WTC11 (cell line): ENCODE measurements at regions not wholly inside any gene's neighbourhood (a gene's known extent, or its start where the extent isn't known, plus 50 kb on each side); places are given as distances from the start of the nearest gene placed in this dataset.

ENCODE experiments used
- ATAC-seq: fragments of 200-7000 bp; cut with Tn5 transposase; 2 replicates; pipeline ENCODE4 v1.10.0; 2021; ENCODE audit warnings: mild to moderate bottlenecking, moderate library complexity
- CTCF ChIA-PET: fragments of 300-600 bp; sonication (Branson Sonifier 250); formaldehyde crosslinking; loops from one replicate; lab custom pipeline; 2021; ENCODE audit warnings: antibody characterized with exemption; lab: Charles Lee
- POLR2A ChIA-PET: fragments of 350-600 bp; sonication (Branson Sonifier 250); formaldehyde crosslinking; loops from one replicate; lab custom pipeline; 2021; ENCODE audit warnings: antibody characterized with exemption; lab: Charles Lee
- DNase-seq: peaks from one replicate; pipeline ENCODE4 v3.0.0; 2021; ENCODE audit warnings: low spot score
- H3K27ac Mint-ChIP-seq: 2 replicates; pipeline ENCODE4 v1.8.0; 2021; ENCODE audit warnings: mixed read lengths
- H3K27me3 Mint-ChIP-seq: 2 replicates; pipeline ENCODE4 v1.8.0; 2021; ENCODE audit warnings: low read depth, mild to moderate bottlenecking, moderate library complexity, mixed read lengths
- H3K36me3 Mint-ChIP-seq: 2 replicates; pipeline ENCODE4 v1.8.0; 2021; ENCODE audit warnings: mixed read lengths
- H3K4me1 Mint-ChIP-seq: 2 replicates; pipeline ENCODE4 v1.8.0; 2022; ENCODE audit warnings: mixed read lengths
- H3K4me3 Mint-ChIP-seq: 2 replicates; pipeline ENCODE4 v1.8.0; 2021; ENCODE audit warnings: mild to moderate bottlenecking, moderate library complexity, mixed read lengths
- H3K9me3 Mint-ChIP-seq: 2 replicates; pipeline ENCODE4 v1.8.0; 2021; ENCODE audit warnings: mixed read lengths
- FOXJ3 ChIP-seq: sonication (generic); formaldehyde crosslinking; IDR thresholded peaks from 2 replicates; pipeline ENCODE4 v1.9.0; 2021; ENCODE audit warnings: missing genetic modification reagents, mild to moderate bottlenecking, borderline replicate concordance
- GABPB1 ChIP-seq: sonication (generic); formaldehyde crosslinking; IDR thresholded peaks from 2 replicates; pipeline ENCODE4 v1.8.1; 2023; ENCODE audit warnings: mild to moderate bottlenecking, missing genetic modification reagents
- GTF2I ChIP-seq: fragments of 250-450 bp; sonication (Bioruptor Pico); conservative IDR thresholded peaks from 2 replicates; pipeline ENCODE4 v1.4.0; 2021; ENCODE audit warnings: mild to moderate bottlenecking
- HMGA2 ChIP-seq: fragments of 250-450 bp; sonication (Bioruptor Pico); IDR thresholded peaks from 2 replicates; pipeline ENCODE4 v1.4.0; 2021; ENCODE audit warnings: mild to moderate bottlenecking, moderate library complexity
- JUN ChIP-seq: sonication (generic); formaldehyde crosslinking; IDR thresholded peaks from 2 replicates; pipeline ENCODE4 v1.8.0; 2023; ENCODE audit warnings: mild to moderate bottlenecking, missing genetic modification reagents
- NFYB ChIP-seq: sonication (generic); formaldehyde crosslinking; conservative IDR thresholded peaks from 2 replicates; pipeline ENCODE4 v1.8.0; 2022; ENCODE audit warnings: low read depth, missing genetic modification reagents
- SMAD3 ChIP-seq: sonication (generic); formaldehyde crosslinking; IDR thresholded peaks from 2 replicates; pipeline ENCODE4 v1.8.0; 2022; ENCODE audit warnings: missing genetic modification reagents, mild to moderate bottlenecking, borderline replicate concordance
- TP53 ChIP-seq: sonication (generic); formaldehyde crosslinking; IDR thresholded peaks from 2 replicates; pipeline ENCODE4 v1.8.1; 2023; ENCODE audit warnings: mild to moderate bottlenecking, missing genetic modification reagents
- ZNF138 ChIP-seq: sonication (generic); formaldehyde crosslinking; conservative IDR thresholded peaks from 2 replicates; pipeline ENCODE4 v1.8.1; 2022; ENCODE audit warnings: mild to moderate bottlenecking, moderate library complexity, missing genetic modification reagents
- ZNF671 ChIP-seq: fragments of 250-450 bp; sonication (Bioruptor Pico); IDR thresholded peaks from 2 replicates; pipeline ENCODE4 v1.8.0; 2021; ENCODE audit warnings: mild to moderate bottlenecking
- TF ChIP-seq, protein P1 (sequence below): sonication (generic); formaldehyde crosslinking; IDR thresholded peaks from 2 replicates; pipeline ENCODE4 v1.8.0; 2023; ENCODE audit warnings: mild to moderate bottlenecking, missing genetic modification reagents
- TF ChIP-seq, protein P2 (sequence below): fragments of 250-450 bp; sonication (Bioruptor Pico); IDR thresholded peaks from 2 replicates; pipeline ENCODE4 v1.8.0; 2021; ENCODE audit warnings: mild to moderate bottlenecking
- TF ChIP-seq, protein P3 (sequence below): sonication (generic); formaldehyde crosslinking; IDR thresholded peaks from 2 replicates; pipeline ENCODE4 v1.8.1; 2023; ENCODE audit warnings: mild to moderate bottlenecking, missing genetic modification reagents, moderate library complexity
- TF ChIP-seq, protein P4 (sequence below): fragments of 250-450 bp; sonication (Bioruptor Pico); IDR thresholded peaks from 2 replicates; pipeline ENCODE4 v1.9.0; 2021; ENCODE audit warnings: mild to moderate bottlenecking
- TF ChIP-seq, protein P5 (sequence below): sonication (generic); formaldehyde crosslinking; IDR thresholded peaks from 2 replicates; pipeline ENCODE4 v1.8.0; 2023; ENCODE audit warnings: missing genetic modification reagents
- TF ChIP-seq, protein P6 (sequence below): sonication (generic); formaldehyde crosslinking; IDR thresholded peaks from 2 replicates; pipeline ENCODE4 v1.8.0; 2023; ENCODE audit warnings: missing genetic modification reagents, mild to moderate bottlenecking, borderline replicate concordance
- TF ChIP-seq, protein P7 (sequence below): fragments of 200-600 bp; IDR thresholded peaks from 2 replicates; pipeline ENCODE4 v1.8.0; 2022; ENCODE audit warnings: antibody characterized with exemption
- TF ChIP-seq, protein P8 (sequence below): sonication (generic); formaldehyde crosslinking; conservative IDR thresholded peaks from 2 replicates; pipeline ENCODE4 v1.8.1; 2022; ENCODE audit warnings: mild to moderate bottlenecking, missing genetic modification reagents
- TF ChIP-seq, protein P9 (sequence below): sonication (generic); formaldehyde crosslinking; IDR thresholded peaks from 2 replicates; pipeline ENCODE4 v1.8.0; 2022; ENCODE audit warnings: mild to moderate bottlenecking, missing genetic modification reagents

DNA sequence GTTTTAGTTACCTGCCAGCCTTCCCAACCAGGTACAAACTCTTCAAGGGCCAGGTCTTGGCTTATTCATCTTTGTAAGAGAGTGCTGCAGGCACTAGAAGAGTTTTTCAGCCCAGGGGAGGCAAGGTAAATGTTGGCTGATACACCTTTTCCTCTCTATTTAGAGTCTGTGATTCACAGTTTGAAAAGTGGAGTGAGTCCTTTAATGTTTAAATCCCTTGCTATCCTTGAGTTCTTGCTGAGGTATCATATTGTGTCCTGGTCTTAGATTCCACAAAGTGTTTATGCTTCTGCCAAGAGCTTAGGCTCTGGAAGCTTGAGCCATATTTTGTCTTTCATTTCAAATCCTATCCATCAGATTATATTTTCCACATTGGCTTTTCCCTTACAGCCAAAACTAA lies 52.8 kb upstream of the CITED2 start (continued):
- TF ChIP-seq, protein P1, sequence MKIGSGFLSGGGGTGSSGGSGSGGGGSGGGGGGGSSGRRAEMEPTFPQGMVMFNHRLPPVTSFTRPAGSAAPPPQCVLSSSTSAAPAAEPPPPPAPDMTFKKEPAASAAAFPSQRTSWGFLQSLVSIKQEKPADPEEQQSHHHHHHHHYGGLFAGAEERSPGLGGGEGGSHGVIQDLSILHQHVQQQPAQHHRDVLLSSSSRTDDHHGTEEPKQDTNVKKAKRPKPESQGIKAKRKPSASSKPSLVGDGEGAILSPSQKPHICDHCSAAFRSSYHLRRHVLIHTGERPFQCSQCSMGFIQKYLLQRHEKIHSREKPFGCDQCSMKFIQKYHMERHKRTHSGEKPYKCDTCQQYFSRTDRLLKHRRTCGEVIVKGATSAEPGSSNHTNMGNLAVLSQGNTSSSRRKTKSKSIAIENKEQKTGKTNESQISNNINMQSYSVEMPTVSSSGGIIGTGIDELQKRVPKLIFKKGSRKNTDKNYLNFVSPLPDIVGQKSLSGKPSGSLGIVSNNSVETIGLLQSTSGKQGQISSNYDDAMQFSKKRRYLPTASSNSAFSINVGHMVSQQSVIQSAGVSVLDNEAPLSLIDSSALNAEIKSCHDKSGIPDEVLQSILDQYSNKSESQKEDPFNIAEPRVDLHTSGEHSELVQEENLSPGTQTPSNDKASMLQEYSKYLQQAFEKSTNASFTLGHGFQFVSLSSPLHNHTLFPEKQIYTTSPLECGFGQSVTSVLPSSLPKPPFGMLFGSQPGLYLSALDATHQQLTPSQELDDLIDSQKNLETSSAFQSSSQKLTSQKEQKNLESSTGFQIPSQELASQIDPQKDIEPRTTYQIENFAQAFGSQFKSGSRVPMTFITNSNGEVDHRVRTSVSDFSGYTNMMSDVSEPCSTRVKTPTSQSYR (CRISPR knock-in tag), result no peak
- TF ChIP-seq GABPB1 (CRISPR knock-in tag), result no peak
- TF ChIP-seq, protein P2, sequence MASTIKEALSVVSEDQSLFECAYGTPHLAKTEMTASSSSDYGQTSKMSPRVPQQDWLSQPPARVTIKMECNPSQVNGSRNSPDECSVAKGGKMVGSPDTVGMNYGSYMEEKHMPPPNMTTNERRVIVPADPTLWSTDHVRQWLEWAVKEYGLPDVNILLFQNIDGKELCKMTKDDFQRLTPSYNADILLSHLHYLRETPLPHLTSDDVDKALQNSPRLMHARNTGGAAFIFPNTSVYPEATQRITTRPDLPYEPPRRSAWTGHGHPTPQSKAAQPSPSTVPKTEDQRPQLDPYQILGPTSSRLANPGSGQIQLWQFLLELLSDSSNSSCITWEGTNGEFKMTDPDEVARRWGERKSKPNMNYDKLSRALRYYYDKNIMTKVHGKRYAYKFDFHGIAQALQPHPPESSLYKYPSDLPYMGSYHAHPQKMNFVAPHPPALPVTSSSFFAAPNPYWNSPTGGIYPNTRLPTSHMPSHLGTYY (CRISPR knock-in tag), result no peak
- TF ChIP-seq, protein P3, sequence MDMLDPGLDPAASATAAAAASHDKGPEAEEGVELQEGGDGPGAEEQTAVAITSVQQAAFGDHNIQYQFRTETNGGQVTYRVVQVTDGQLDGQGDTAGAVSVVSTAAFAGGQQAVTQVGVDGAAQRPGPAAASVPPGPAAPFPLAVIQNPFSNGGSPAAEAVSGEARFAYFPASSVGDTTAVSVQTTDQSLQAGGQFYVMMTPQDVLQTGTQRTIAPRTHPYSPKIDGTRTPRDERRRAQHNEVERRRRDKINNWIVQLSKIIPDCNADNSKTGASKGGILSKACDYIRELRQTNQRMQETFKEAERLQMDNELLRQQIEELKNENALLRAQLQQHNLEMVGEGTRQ (CRISPR knock-in tag), result no peak
- TF ChIP-seq FOXJ3 (CRISPR knock-in tag), result no peak
- TF ChIP-seq, protein P4, sequence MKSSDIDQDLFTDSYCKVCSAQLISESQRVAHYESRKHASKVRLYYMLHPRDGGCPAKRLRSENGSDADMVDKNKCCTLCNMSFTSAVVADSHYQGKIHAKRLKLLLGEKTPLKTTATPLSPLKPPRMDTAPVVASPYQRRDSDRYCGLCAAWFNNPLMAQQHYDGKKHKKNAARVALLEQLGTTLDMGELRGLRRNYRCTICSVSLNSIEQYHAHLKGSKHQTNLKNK (CRISPR knock-in tag), result no peak
- TF ChIP-seq TP53 (CRISPR knock-in tag), result no peak
- TF ChIP-seq, protein P5, sequence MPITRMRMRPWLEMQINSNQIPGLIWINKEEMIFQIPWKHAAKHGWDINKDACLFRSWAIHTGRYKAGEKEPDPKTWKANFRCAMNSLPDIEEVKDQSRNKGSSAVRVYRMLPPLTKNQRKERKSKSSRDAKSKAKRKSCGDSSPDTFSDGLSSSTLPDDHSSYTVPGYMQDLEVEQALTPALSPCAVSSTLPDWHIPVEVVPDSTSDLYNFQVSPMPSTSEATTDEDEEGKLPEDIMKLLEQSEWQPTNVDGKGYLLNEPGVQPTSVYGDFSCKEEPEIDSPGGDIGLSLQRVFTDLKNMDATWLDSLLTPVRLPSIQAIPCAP (CRISPR knock-in tag), result no peak

DNA sequence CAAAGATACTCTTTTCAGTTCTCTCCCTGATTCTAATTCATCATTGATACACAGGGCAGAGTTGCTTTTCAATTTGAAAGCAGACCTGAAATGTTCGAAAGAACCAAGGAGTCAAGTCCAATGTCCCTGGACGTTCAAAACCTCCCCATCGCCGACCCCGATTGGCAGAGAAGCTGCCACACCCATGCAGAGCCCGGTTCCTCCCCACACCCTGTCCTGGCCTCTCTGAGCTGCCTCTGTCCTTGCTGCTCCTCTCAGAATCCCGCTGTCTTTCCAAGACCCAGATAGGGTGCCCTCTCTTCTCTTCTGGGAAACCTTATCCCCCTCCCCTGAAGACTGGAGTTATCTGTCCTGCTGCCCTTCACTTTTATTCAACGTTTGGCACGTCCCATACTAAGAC lies 52.3 kb upstream of the CITED2 start:
- TF ChIP-seq GABPB1 (CRISPR knock-in tag) (no peak), SMAD3 (CRISPR knock-in tag) (no peak), HMGA2 (CRISPR knock-in tag) (no peak), NFYB (CRISPR knock-in tag) (no peak), ZNF671 (CRISPR knock-in tag) (no peak)
- POLR2A ChIA-PET, result interaction anchor here (1.1 kb wide), 1 partner anchor 43 kb away, joined by 3 read pairs; no protein-coding TSS in a partner anchor
- CTCF ChIA-PET, result no interaction called here
- H3K27ac Mint-ChIP-seq, result no peak overlapping the region
- H3K9me3 Mint-ChIP-seq, result peaks cover 9% of the 10 kb centered on the region
- peaks cover 6% of the 10 kb centered on the region for H3K36me3 Mint-ChIP-seq
- DNase-seq (no peak), ATAC-seq (no peak)
- no peak overlapping the region for H3K4me3 Mint-ChIP-seq
- H3K4me1 Mint-ChIP-seq, result peaks cover 15% of the 10 kb centered on the region
- no peaks in the 10 kb centered on the region for H3K27me3 Mint-ChIP-seq

DNA sequence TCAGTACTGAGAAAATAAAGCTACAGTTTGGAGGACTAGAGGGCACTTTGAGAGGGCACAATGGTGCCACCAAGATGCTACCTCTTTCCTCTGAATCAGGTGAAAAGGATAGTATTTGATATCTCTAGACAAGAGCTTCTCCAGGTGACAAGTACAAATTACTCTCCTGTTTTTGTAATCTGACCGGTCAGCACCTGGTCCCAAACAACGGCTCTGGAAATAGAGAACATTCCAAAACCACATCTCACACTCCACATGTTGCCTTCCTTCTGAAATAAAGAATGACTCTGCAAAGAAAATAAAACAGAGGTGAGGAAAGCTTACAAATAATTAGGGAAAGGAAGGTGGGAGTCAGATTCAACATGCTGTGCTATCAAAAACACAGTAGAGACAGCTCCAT lies 51.3 kb upstream of the CITED2 start:
- no peaks in the 10 kb centered on the region for H3K27me3 Mint-ChIP-seq
- no peak overlapping the region for H3K4me3 Mint-ChIP-seq
- H3K27ac Mint-ChIP-seq, result no peak overlapping the region
- H3K9me3 Mint-ChIP-seq, result no peaks in the 10 kb centered on the region
- H3K36me3 Mint-ChIP-seq, result no peaks in the 10 kb centered on the region
- peaks cover 15% of the 10 kb centered on the region for H3K4me1 Mint-ChIP-seq
- DNase-seq (no peak), ATAC-seq (no peak)
- ChIA-PET POLR2A (interaction anchor here (1.1 kb wide), 1 partner anchor 42 kb away, joined by 3 read pairs; no protein-coding TSS in a partner anchor), CTCF (no interaction called here)
- TF ChIP-seq, protein P6, sequence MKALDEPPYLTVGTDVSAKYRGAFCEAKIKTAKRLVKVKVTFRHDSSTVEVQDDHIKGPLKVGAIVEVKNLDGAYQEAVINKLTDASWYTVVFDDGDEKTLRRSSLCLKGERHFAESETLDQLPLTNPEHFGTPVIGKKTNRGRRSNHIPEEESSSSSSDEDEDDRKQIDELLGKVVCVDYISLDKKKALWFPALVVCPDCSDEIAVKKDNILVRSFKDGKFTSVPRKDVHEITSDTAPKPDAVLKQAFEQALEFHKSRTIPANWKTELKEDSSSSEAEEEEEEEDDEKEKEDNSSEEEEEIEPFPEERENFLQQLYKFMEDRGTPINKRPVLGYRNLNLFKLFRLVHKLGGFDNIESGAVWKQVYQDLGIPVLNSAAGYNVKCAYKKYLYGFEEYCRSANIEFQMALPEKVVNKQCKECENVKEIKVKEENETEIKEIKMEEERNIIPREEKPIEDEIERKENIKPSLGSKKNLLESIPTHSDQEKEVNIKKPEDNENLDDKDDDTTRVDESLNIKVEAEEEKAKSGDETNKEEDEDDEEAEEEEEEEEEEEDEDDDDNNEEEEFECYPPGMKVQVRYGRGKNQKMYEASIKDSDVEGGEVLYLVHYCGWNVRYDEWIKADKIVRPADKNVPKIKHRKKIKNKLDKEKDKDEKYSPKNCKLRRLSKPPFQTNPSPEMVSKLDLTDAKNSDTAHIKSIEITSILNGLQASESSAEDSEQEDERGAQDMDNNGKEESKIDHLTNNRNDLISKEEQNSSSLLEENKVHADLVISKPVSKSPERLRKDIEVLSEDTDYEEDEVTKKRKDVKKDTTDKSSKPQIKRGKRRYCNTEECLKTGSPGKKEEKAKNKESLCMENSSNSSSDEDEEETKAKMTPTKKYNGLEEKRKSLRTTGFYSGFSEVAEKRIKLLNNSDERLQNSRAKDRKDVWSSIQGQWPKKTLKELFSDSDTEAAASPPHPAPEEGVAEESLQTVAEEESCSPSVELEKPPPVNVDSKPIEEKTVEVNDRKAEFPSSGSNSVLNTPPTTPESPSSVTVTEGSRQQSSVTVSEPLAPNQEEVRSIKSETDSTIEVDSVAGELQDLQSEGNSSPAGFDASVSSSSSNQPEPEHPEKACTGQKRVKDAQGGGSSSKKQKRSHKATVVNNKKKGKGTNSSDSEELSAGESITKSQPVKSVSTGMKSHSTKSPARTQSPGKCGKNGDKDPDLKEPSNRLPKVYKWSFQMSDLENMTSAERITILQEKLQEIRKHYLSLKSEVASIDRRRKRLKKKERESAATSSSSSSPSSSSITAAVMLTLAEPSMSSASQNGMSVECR (CRISPR knock-in tag), result no peak
- TF ChIP-seq, protein P7, sequence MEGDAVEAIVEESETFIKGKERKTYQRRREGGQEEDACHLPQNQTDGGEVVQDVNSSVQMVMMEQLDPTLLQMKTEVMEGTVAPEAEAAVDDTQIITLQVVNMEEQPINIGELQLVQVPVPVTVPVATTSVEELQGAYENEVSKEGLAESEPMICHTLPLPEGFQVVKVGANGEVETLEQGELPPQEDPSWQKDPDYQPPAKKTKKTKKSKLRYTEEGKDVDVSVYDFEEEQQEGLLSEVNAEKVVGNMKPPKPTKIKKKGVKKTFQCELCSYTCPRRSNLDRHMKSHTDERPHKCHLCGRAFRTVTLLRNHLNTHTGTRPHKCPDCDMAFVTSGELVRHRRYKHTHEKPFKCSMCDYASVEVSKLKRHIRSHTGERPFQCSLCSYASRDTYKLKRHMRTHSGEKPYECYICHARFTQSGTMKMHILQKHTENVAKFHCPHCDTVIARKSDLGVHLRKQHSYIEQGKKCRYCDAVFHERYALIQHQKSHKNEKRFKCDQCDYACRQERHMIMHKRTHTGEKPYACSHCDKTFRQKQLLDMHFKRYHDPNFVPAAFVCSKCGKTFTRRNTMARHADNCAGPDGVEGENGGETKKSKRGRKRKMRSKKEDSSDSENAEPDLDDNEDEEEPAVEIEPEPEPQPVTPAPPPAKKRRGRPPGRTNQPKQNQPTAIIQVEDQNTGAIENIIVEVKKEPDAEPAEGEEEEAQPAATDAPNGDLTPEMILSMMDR, result no peak
- TF ChIP-seq TP53 (CRISPR knock-in tag) (no peak), GABPB1 (CRISPR knock-in tag) (no peak), JUN (no peak), ZNF138 (no peak), GTF2I (CRISPR knock-in tag) (no peak)
- TF ChIP-seq, protein P8, sequence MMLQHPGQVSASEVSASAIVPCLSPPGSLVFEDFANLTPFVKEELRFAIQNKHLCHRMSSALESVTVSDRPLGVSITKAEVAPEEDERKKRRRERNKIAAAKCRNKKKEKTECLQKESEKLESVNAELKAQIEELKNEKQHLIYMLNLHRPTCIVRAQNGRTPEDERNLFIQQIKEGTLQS (CRISPR knock-in tag), result no peak
- TF ChIP-seq, protein P9, sequence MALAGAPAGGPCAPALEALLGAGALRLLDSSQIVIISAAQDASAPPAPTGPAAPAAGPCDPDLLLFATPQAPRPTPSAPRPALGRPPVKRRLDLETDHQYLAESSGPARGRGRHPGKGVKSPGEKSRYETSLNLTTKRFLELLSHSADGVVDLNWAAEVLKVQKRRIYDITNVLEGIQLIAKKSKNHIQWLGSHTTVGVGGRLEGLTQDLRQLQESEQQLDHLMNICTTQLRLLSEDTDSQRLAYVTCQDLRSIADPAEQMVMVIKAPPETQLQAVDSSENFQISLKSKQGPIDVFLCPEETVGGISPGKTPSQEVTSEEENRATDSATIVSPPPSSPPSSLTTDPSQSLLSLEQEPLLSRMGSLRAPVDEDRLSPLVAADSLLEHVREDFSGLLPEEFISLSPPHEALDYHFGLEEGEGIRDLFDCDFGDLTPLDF (CRISPR knock-in tag), result no peak
